ENCODE measurements at regions not wholly inside any gene's neighbourhood (a gene's known extent, or its start where the extent isn't known, plus 50 kb on each side); places are given as distances from the start of the nearest gene placed in this dataset.
A peak's percentile ranks its signal among the peaks of the same experiment; 100 is the strongest.
"Not testable (repeated sequence)": the region's sequence is repeated elsewhere in the genome, so short reads cannot be mapped to it uniquely, and the experiment has no call there.

DNA sequence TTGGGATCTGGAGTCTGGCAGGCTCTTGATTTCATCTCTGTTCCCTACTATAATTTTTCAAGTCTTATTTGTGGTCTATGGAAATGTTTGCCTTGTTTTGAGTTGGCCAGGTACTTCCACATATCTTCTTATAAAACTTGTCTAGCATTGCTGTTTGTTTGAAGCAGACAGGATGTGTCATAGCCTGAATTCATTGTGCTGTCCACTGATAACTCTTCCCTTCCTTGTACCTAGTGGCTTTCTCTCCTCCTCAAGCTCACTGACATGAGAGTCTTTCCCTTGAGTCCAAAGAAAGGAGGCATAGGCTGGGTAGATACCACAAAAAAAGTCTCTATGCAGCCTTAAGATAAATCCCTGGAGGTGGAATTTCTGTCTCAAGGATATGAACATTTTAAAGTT lies 59.2 kb upstream of the FAM241A start:
- DNase-seq (ENCODE audit: low read depth, low spot score) (no peak), FAIRE-seq (no peak)
- H3K79me2 ChIP-seq (ENCODE audit: control insufficient read depth, insufficient read depth, low read length): no peaks in the 10 kb centered on the region
- H4K20me1 ChIP-seq (ENCODE audit: control insufficient read depth, extremely low read depth, insufficient read depth, low read length): no peaks in the 10 kb centered on the region
- H3K36me3 ChIP-seq (ENCODE audit: control insufficient read depth in 2 of 2, extremely low read depth in 1 of 2, insufficient read depth in 2 of 2, low read length in 2 of 2): no peaks in the 10 kb centered on the region
- no peaks in the 10 kb centered on the region for H3K27me3 ChIP-seq (ENCODE audit: control insufficient read depth, extremely low read depth, insufficient read depth, low read length)
- H3K4me3 ChIP-seq (ENCODE audit: control insufficient read depth in 2 of 3, extremely low read depth in 1 of 3, insufficient read depth in 2 of 3, low read depth in 1 of 3, low read length in 3 of 3): no peak overlapping the region
- no peak overlapping the region for H3K4me2 ChIP-seq (ENCODE audit: control insufficient read depth, extremely low read depth, insufficient read depth, low read depth, low read length)
- no peaks in the 10 kb centered on the region for H3K9me1 ChIP-seq (ENCODE audit: control insufficient read depth, extremely low read depth, insufficient read depth, low read length)
- no peaks in the 10 kb centered on the region for H3K9me3 ChIP-seq (ENCODE audit: control insufficient read depth, low read depth, low read length)
- H3K9ac ChIP-seq (ENCODE audit: control insufficient read depth, extremely low read depth, insufficient read depth, low read length): no peak overlapping the region
- TF ChIP-seq, protein P1, sequence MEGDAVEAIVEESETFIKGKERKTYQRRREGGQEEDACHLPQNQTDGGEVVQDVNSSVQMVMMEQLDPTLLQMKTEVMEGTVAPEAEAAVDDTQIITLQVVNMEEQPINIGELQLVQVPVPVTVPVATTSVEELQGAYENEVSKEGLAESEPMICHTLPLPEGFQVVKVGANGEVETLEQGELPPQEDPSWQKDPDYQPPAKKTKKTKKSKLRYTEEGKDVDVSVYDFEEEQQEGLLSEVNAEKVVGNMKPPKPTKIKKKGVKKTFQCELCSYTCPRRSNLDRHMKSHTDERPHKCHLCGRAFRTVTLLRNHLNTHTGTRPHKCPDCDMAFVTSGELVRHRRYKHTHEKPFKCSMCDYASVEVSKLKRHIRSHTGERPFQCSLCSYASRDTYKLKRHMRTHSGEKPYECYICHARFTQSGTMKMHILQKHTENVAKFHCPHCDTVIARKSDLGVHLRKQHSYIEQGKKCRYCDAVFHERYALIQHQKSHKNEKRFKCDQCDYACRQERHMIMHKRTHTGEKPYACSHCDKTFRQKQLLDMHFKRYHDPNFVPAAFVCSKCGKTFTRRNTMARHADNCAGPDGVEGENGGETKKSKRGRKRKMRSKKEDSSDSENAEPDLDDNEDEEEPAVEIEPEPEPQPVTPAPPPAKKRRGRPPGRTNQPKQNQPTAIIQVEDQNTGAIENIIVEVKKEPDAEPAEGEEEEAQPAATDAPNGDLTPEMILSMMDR (optimal IDR thresholded peaks at IDR 0.05 in 1 of 3, IDR thresholded peaks at IDR 0.05 in 1 of 3, conservative IDR thresholded peaks at IDR 0.05 in 1 of 3; ENCODE audit: extremely low read depth in 1 of 3, insufficient read depth in 2 of 3, low read length in 3 of 3): no peak
- TF ChIP-seq EZH2 (IDR thresholded peaks at IDR 0.05; ENCODE audit: low read length): no peak
- H3K27ac ChIP-seq (ENCODE audit: control insufficient read depth, insufficient read depth, low read length): no peak overlapping the region
- H2AFZ ChIP-seq (ENCODE audit: control insufficient read depth, low read length): peak overlapping the region; percentile 33
- H3K4me1 ChIP-seq (ENCODE audit: control insufficient read depth, extremely low read depth, insufficient read depth, low read length): peaks cover 28% of the 10 kb centered on the region
- dilution Hi-C loops (cut with MboI; ENCODE audit: extremely low pct_ligation_motif_present, low sequenced_read_pairs): no loop called here

DNA sequence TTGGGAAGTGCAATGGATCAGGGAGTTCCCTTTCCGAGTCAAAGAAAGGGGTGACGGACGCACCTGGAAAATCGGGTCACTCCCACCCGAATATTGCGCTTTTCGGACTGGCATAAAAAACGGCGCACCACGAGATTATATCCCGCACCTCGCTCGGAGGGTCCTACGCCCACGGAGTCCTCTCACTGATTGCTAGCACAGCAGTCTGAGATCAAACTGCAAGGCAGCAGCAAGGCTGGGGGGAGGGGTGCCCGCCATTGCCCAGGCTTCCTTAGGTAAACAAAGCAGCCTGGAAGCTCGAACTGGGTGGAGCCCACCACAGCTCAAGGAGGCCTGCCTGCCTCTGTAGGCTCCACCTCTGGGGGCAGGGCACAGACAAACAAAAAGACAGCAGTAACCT lies 58.6 kb upstream of the FAM241A start:
- H3K9me3 ChIP-seq (ENCODE audit: control insufficient read depth, low read depth, low read length); H3K9ac ChIP-seq (ENCODE audit: control insufficient read depth, extremely low read depth, insufficient read depth, low read length); H3K4me2 ChIP-seq (ENCODE audit: control insufficient read depth, extremely low read depth, insufficient read depth, low read depth, low read length); H3K9me1 ChIP-seq (ENCODE audit: control insufficient read depth, extremely low read depth, insufficient read depth, low read length); H3K4me3 ChIP-seq (ENCODE audit: control insufficient read depth in 2 of 3, extremely low read depth in 1 of 3, insufficient read depth in 2 of 3, low read depth in 1 of 3, low read length in 3 of 3); H3K36me3 ChIP-seq (ENCODE audit: control insufficient read depth in 2 of 2, extremely low read depth in 1 of 2, insufficient read depth in 2 of 2, low read length in 2 of 2); H3K79me2 ChIP-seq (ENCODE audit: control insufficient read depth, insufficient read depth, low read length); H3K27ac ChIP-seq (ENCODE audit: control insufficient read depth, insufficient read depth, low read length); H4K20me1 ChIP-seq (ENCODE audit: control insufficient read depth, extremely low read depth, insufficient read depth, low read length); DNase-seq (ENCODE audit: low read depth, low spot score); H3K27me3 ChIP-seq (ENCODE audit: control insufficient read depth, extremely low read depth, insufficient read depth, low read length); H2AFZ ChIP-seq (ENCODE audit: control insufficient read depth, low read length); dilution Hi-C loops (cut with MboI; ENCODE audit: extremely low pct_ligation_motif_present, low sequenced_read_pairs); FAIRE-seq: not testable (repeated sequence)
- H3K4me1 ChIP-seq (ENCODE audit: control insufficient read depth, extremely low read depth, insufficient read depth, low read length): peaks cover 28% of the 10 kb centered on the region

DNA sequence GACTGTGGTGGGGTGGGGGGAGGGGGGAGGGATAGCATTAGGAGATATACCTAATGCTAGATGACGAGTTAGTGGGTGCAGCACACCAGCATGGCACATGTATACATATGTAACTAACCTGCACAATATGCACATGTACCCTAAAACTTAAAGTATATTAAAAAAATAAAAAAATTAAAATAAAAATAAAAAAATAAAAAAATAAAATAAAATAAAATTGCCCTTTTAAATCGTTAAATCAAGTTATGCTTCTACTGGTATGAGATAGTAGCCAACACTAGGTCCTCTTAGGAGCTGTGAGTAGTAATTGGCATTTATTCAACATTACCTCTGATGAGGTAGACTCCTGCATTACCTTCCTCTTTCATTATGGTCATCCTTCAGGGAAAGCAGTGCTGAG lies 52.9 kb upstream of the FAM241A start:
- H3K4me1 ChIP-seq (ENCODE audit: control insufficient read depth, extremely low read depth, insufficient read depth, low read length); H3K27me3 ChIP-seq (ENCODE audit: control insufficient read depth, extremely low read depth, insufficient read depth, low read length); H2AFZ ChIP-seq (ENCODE audit: control insufficient read depth, low read length); H3K27ac ChIP-seq (ENCODE audit: control insufficient read depth, insufficient read depth, low read length); H3K9me1 ChIP-seq (ENCODE audit: control insufficient read depth, extremely low read depth, insufficient read depth, low read length); H3K79me2 ChIP-seq (ENCODE audit: control insufficient read depth, insufficient read depth, low read length); H3K9me3 ChIP-seq (ENCODE audit: control insufficient read depth, low read depth, low read length); FAIRE-seq; H3K4me2 ChIP-seq (ENCODE audit: control insufficient read depth, extremely low read depth, insufficient read depth, low read depth, low read length); H3K4me3 ChIP-seq (ENCODE audit: control insufficient read depth in 2 of 3, extremely low read depth in 1 of 3, insufficient read depth in 2 of 3, low read depth in 1 of 3, low read length in 3 of 3); H3K36me3 ChIP-seq (ENCODE audit: control insufficient read depth in 2 of 2, extremely low read depth in 1 of 2, insufficient read depth in 2 of 2, low read length in 2 of 2); DNase-seq (ENCODE audit: low read depth, low spot score); H3K9ac ChIP-seq (ENCODE audit: control insufficient read depth, extremely low read depth, insufficient read depth, low read length); H4K20me1 ChIP-seq (ENCODE audit: control insufficient read depth, extremely low read depth, insufficient read depth, low read length); dilution Hi-C loops (cut with MboI; ENCODE audit: extremely low pct_ligation_motif_present, low sequenced_read_pairs): not testable (repeated sequence)

Measured in keratinocyte (primary cell).